ENCODE measurements at regions not wholly inside any gene's neighbourhood (a gene's known extent, or its start where the extent isn't known, plus 50 kb on each side); places are given as distances from the start of the nearest gene placed in this dataset.

- ChIA-PET CTCF (interaction anchor here (1.7 kb wide), 1 partner anchor 188 kb away, joined by 3 read pairs; no protein-coding TSS in a partner anchor), POLR2A (no interaction called here)
- DNase-seq = no peak
- Mint-ChIP-seq H3K4me1 (no peaks in the 10 kb centered on the region), H3K4me3 (no peak overlapping the region), H3K27me3 (no peaks in the 10 kb centered on the region), H3K27ac (no peak overlapping the region), H3K9me3 (ENCODE audit: insufficient read depth) (no peaks in the 10 kb centered on the region)
- no CpG with 5 or more reads among the region's 1 CpG for WGBS (ENCODE audit: insufficient coverage)
- H3K4me3 ChIP-seq (ENCODE audit: control extremely low read depth in 1 of 5, extremely low read depth in 1 of 5, insufficient read depth in 1 of 5, low read depth in 2 of 5, low read length in 4 of 5) = no peak overlapping the region
- H2AFZ ChIP-seq (ENCODE audit: insufficient read depth, low read depth, low read length, poor library complexity, severe bottlenecking) = no peak overlapping the region
- no peaks in the 10 kb centered on the region for H4K20me1 ChIP-seq (ENCODE audit: control insufficient read depth, insufficient read depth, low read length, poor library complexity, severe bottlenecking)
- no peak for TF ChIP-seq EZH2 (IDR thresholded peaks at IDR 0.05; ENCODE audit: borderline replicate concordance, insufficient read depth, low read depth, low read length, poor library complexity, severe bottlenecking)
- no peak for TF ChIP-seq CTCF (IDR thresholded peaks at IDR 0.05)
- no peaks in the 10 kb centered on the region for H3K27me3 ChIP-seq (replicated peaks in 1 of 4; ENCODE audit: control extremely low read depth in 1 of 4, control insufficient read depth in 3 of 4, insufficient read depth in 4 of 4, low read length in 3 of 4)
- no peaks in the 10 kb centered on the region for H3K79me2 ChIP-seq (ENCODE audit: control insufficient read depth, insufficient read depth, low read length)
- H3K9ac ChIP-seq (ENCODE audit: low read length) = no peak overlapping the region
- H3K4me1 ChIP-seq (ENCODE audit: control insufficient read depth in 2 of 2, insufficient read depth in 2 of 2, low read length in 2 of 2) = no peaks in the 10 kb centered on the region
- H3K9me3 ChIP-seq (ENCODE audit: control extremely low read depth in 1 of 3, control insufficient read depth in 2 of 3, insufficient read depth in 1 of 3, low read length in 2 of 3) = no peaks in the 10 kb centered on the region
- no peak overlapping the region for H3K27ac ChIP-seq (ENCODE audit: low read length in 2 of 2)
- no peak for ATAC-seq (ENCODE audit: low read depth)
- no peak overlapping the region for H3K4me2 ChIP-seq (replicated peaks; ENCODE audit: low read depth, low read length, poor library complexity, severe bottlenecking)
- intact Hi-C loops (cut with micrococcal nuclease) = no loop called here
- no peaks in the 10 kb centered on the region for H3K36me3 ChIP-seq (replicated peaks in 1 of 2; ENCODE audit: control extremely low read depth in 1 of 2, control insufficient read depth in 1 of 2, extremely low read depth in 1 of 2, insufficient read depth in 2 of 2, low read length in 1 of 2)
Measured at GRCh38 chr11:95517453-95517852, 272.1 kb downstream of the FAM76B start.

GRCh38 chr11:95516786-95517185, 272.8 kb downstream of the FAM76B start:
- H3K9ac ChIP-seq (ENCODE audit: low read length) = no peak overlapping the region
- H3K4me2 ChIP-seq (replicated peaks; ENCODE audit: low read depth, low read length, poor library complexity, severe bottlenecking) = no peak overlapping the region
- no peaks in the 10 kb centered on the region for H3K27me3 ChIP-seq (replicated peaks in 1 of 4; ENCODE audit: control extremely low read depth in 1 of 4, control insufficient read depth in 3 of 4, insufficient read depth in 4 of 4, low read length in 3 of 4)
- no peaks in the 10 kb centered on the region for H4K20me1 ChIP-seq (ENCODE audit: control insufficient read depth, insufficient read depth, low read length, poor library complexity, severe bottlenecking)
- H2AFZ ChIP-seq (ENCODE audit: insufficient read depth, low read depth, low read length, poor library complexity, severe bottlenecking) = no peak overlapping the region
- Mint-ChIP-seq H3K27ac (no peak overlapping the region), H3K9me3 (ENCODE audit: insufficient read depth) (no peaks in the 10 kb centered on the region), H3K27me3 (no peaks in the 10 kb centered on the region), H3K4me1 (no peaks in the 10 kb centered on the region), H3K4me3 (no peak overlapping the region)
- WGBS (ENCODE audit: insufficient coverage) = no CpG with 5 or more reads among the region's 2 CpGs
- no peaks in the 10 kb centered on the region for H3K9me3 ChIP-seq (ENCODE audit: control extremely low read depth in 1 of 3, control insufficient read depth in 2 of 3, insufficient read depth in 1 of 3, low read length in 2 of 3)
- no peaks in the 10 kb centered on the region for H3K79me2 ChIP-seq (ENCODE audit: control insufficient read depth, insufficient read depth, low read length)
- no peak for DNase-seq
- H3K4me1 ChIP-seq (ENCODE audit: control insufficient read depth in 2 of 2, insufficient read depth in 2 of 2, low read length in 2 of 2) = no peaks in the 10 kb centered on the region
- H3K27ac ChIP-seq (ENCODE audit: low read length in 2 of 2) = no peak overlapping the region
- ChIA-PET CTCF (interaction anchor here (1.0 to 1.2 kb wide), 2 partner anchors 8 to 284 kb away, joined by 3 read pairs; no protein-coding TSS in a partner anchor), POLR2A (no interaction called here)
- no peak overlapping the region for H3K4me3 ChIP-seq (ENCODE audit: control extremely low read depth in 1 of 5, extremely low read depth in 1 of 5, insufficient read depth in 1 of 5, low read depth in 2 of 5, low read length in 4 of 5)
- intact Hi-C loops (cut with micrococcal nuclease) = no loop called here
- H3K36me3 ChIP-seq (replicated peaks in 1 of 2; ENCODE audit: control extremely low read depth in 1 of 2, control insufficient read depth in 1 of 2, extremely low read depth in 1 of 2, insufficient read depth in 2 of 2, low read length in 1 of 2) = no peaks in the 10 kb centered on the region
- no peak for ATAC-seq (ENCODE audit: low read depth)
- TF ChIP-seq EZH2 (IDR thresholded peaks at IDR 0.05; ENCODE audit: borderline replicate concordance, insufficient read depth, low read depth, low read length, poor library complexity, severe bottlenecking) = no peak
- TF ChIP-seq CTCF (IDR thresholded peaks at IDR 0.05) = no peak

Measured in B cell (primary cell).